CD8-positive, alpha-beta memory T cell (primary cell): ENCODE measurements at regions not wholly inside any gene's neighbourhood (a gene's known extent, or its start where the extent isn't known, plus 50 kb on each side); places are given as distances from the start of the nearest gene placed in this dataset.
"Not testable (repeated sequence)": the region's sequence is repeated elsewhere in the genome, so short reads cannot be mapped to it uniquely, and the experiment has no call there.

ENCODE experiments used
- CTCF ChIA-PET: fragments of 350-600 bp; sonication (Branson Sonifier 250); formaldehyde crosslinking; loops from one replicate; lab custom pipeline; 2021; ENCODE audit warnings: antibody characterized with exemption; lab: Charles Lee
- POLR2A ChIA-PET: fragments of 350-600 bp; sonication (Branson Sonifier 250); formaldehyde crosslinking; loops from one replicate; lab custom pipeline; 2021; ENCODE audit warnings: antibody characterized with exemption; lab: Charles Lee
- DNase-seq, 5 donors: peaks; one replicate each; pipeline versions ENCODE4 v3.0.0 to v3.0.0-alpha.2; 2020 to 2022; ENCODE audit warnings: mixed read lengths in 1 of 5
- H3K27ac ChIP-seq: one replicate; pipeline ENCODE4 v1.7.0; 2013; ENCODE audit warnings: low read depth, mild to moderate bottlenecking, low read length, moderate library complexity
- H3K27me3 ChIP-seq: 2 replicates; pipeline ENCODE4 v1.7.0; 2013; ENCODE audit warnings: low read length, mild to moderate bottlenecking; ENCODE audit not compliant: insufficient read depth, poor library complexity, severe bottlenecking
- H3K36me3 ChIP-seq: 2 replicates; pipeline ENCODE4 v1.7.0; 2013; ENCODE audit warnings: mild to moderate bottlenecking, low read length, moderate library complexity; ENCODE audit not compliant: insufficient read depth
- H3K4me1 ChIP-seq: 2 replicates; pipeline ENCODE4 v1.7.0; 2013; ENCODE audit warnings: mild to moderate bottlenecking, low read length, moderate library complexity; ENCODE audit not compliant: insufficient read depth
- H3K4me3 ChIP-seq: 2 replicates; pipeline ENCODE4 v1.7.0; 2013; ENCODE audit warnings: mild to moderate bottlenecking, low read length
- H3K9me3 ChIP-seq: 2 replicates; pipeline ENCODE4 v1.7.0; 2013; ENCODE audit warnings: mild to moderate bottlenecking, low read length
- H3K27ac Mint-ChIP-seq, 8 donors: one replicate each; pipeline ENCODE4 v1.8.0; 2020 to 2021; ENCODE audit warnings: mixed read lengths in 8 of 8, mild to moderate bottlenecking in 6 of 8, inconsistent platforms in 3 of 8, moderate library complexity in 3 of 8
- H3K27me3 Mint-ChIP-seq, 2 donors: one replicate each; pipeline ENCODE4 v1.8.0; 2020 to 2021; ENCODE audit warnings: mixed read lengths in 2 of 2, mild to moderate bottlenecking in 1 of 2, moderate library complexity in 1 of 2
- H3K36me3 Mint-ChIP-seq, 3 donors: one replicate each; pipeline ENCODE4 v1.8.0; 2020 to 2021; ENCODE audit warnings: mixed read lengths in 3 of 3, inconsistent platforms in 1 of 3, mild to moderate bottlenecking in 1 of 3
- H3K4me1 Mint-ChIP-seq, 3 donors: one replicate each; pipeline ENCODE4 v1.8.0; 2020 to 2021; ENCODE audit warnings: mixed read lengths in 3 of 3, inconsistent platforms in 1 of 3, mild to moderate bottlenecking in 1 of 3
- H3K4me3 Mint-ChIP-seq, 7 donors: one replicate each; pipeline ENCODE4 v1.8.0; 2020 to 2021; ENCODE audit warnings: mixed read lengths in 7 of 7, mild to moderate bottlenecking in 6 of 7, moderate library complexity in 4 of 7, inconsistent platforms in 2 of 7
- H3K9me3 Mint-ChIP-seq, 5 donors: one replicate each; pipeline ENCODE4 v1.8.0; 2020 to 2022; ENCODE audit warnings: mixed read lengths in 5 of 5, mild to moderate bottlenecking in 3 of 5, moderate library complexity in 2 of 5, inconsistent platforms in 1 of 5

DNA sequence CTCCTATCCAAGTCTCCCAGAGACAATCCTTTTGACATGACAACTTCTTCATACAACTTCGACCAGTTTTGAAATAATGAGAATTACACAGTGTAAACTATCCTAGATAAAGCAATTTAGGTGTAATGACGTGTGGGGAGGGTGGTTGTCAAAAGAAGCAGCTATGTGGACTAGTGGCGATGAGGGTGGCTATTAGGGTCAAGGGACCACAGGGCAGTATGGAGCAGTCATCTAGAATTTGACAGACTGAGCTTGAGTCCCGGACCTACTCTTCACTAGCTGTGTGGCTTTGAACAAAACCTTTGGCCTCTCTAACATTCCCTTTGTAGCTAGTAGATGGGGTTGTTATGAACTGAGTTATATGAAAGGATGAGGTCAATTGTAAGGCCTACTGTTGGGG, 247.1 kb downstream of the HAPSTR1 start:
- Mint-ChIP-seq H3K9me3 (peaks cover 0 to 7% (median 0%) of the 10 kb centered on the region in 5 donors), H3K27me3 (no peaks in the 10 kb centered on the region), H3K36me3 (no peaks in the 10 kb centered on the region), H3K27ac (no peak overlapping the region), H3K4me1 (no peaks in the 10 kb centered on the region), H3K4me3 (no peak overlapping the region)
- Histone ChIP-seq H3K36me3 (no peaks in the 10 kb centered on the region), H3K4me1 (no peaks in the 10 kb centered on the region), H3K9me3 (no peaks in the 10 kb centered on the region), H3K4me3 (no peak overlapping the region), H3K27ac (no peak overlapping the region), H3K27me3 (no peaks in the 10 kb centered on the region)
- no peak for DNase-seq
- ChIA-PET POLR2A (no interaction called here), CTCF (no interaction called here)

DNA sequence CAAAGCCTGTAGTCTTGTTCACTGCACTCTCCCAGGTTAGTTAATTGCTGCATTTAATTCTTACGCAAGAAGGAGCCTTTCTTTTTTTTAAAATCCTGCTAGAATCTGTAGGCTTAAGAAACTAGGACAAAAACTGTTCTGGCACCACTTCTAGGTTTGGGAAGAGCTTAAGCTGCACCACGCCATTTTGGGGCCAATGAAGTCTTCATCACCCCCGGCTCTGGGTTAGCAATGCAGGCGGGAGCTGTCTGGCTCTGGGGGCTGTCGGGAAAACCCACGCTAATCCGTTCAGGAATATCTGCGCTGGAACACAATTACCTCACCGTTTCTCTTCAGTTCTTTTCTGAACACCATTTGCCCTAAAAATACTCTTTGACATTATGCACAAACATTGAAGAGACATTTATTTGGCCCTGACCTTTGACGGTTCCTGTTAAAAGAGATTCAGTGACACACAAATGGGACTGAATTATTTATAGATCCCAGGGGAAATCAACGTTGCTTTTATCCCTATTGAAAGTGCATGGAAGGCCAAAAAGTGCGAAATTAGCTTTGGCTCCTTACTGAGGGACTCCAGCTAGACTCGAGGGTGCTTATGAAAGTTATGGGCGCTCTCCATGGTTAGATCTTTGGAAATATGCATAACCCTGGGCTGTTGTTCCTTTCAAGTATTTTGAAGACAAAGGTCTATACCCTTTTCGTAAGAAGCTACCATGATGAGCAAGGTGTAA, 249.2 kb downstream of the HAPSTR1 start:
- no peak for DNase-seq
- no peak overlapping the region for H3K27ac Mint-ChIP-seq
- H3K36me3 ChIP-seq: no peaks in the 10 kb centered on the region
- no peak overlapping the region for H3K27ac ChIP-seq
- H3K36me3 Mint-ChIP-seq: no peaks in the 10 kb centered on the region
- no peaks in the 10 kb centered on the region for H3K4me1 Mint-ChIP-seq
- no peaks in the 10 kb centered on the region for H3K9me3 ChIP-seq
- H3K27me3 Mint-ChIP-seq: no peaks in the 10 kb centered on the region
- ChIA-PET CTCF (no interaction called here), POLR2A (no interaction called here)
- no peak overlapping the region for H3K4me3 Mint-ChIP-seq
- no peak overlapping the region for H3K4me3 ChIP-seq
- H3K27me3 ChIP-seq: no peaks in the 10 kb centered on the region
- H3K9me3 Mint-ChIP-seq: peaks cover 0 to 7% (median 0%) of the 10 kb centered on the region in 5 donors
- no peaks in the 10 kb centered on the region for H3K4me1 ChIP-seq

DNA sequence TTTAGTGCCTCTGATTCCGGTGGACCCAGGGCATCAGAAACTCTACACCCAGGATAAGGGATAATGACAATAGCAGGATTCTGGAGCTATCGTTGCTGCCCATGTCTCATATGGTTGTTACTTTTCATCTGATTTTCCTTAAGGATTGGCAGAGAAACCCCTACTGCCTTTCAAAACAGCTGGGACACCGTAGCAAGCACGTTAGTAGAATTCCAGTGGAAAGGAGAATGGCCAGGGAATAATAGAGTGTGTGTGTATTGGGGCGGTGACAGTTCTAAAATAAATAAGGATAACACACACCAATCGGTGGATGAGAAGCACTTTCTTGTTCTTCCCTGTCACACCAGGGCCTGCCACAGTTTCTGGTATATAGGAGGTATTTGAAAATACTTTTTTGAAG, 251.8 kb downstream of the HAPSTR1 start:
- no peak overlapping the region for H3K4me3 Mint-ChIP-seq
- H3K36me3 Mint-ChIP-seq: no peaks in the 10 kb centered on the region
- H3K9me3 ChIP-seq: no peaks in the 10 kb centered on the region
- H3K4me1 Mint-ChIP-seq: no peaks in the 10 kb centered on the region
- no peaks in the 10 kb centered on the region for H3K36me3 ChIP-seq
- H3K9me3 Mint-ChIP-seq: peaks cover 0 to 6% (median 2%) of the 10 kb centered on the region in 5 donors
- no peaks in the 10 kb centered on the region for H3K4me1 ChIP-seq
- DNase-seq: no peak
- no peak overlapping the region for H3K27ac Mint-ChIP-seq
- H3K27ac ChIP-seq: no peak overlapping the region
- H3K4me3 ChIP-seq: no peak overlapping the region
- CTCF ChIA-PET: no interaction called here
- no peaks in the 10 kb centered on the region for H3K27me3 Mint-ChIP-seq
- H3K27me3 ChIP-seq: no peaks in the 10 kb centered on the region
- POLR2A ChIA-PET: no interaction called here

- H3K9me3 ChIP-seq: no peaks in the 10 kb centered on the region
- no peak for DNase-seq
- Mint-ChIP-seq H3K27ac (no peak overlapping the region), H3K36me3 (no peaks in the 10 kb centered on the region), H3K27me3 (no peaks in the 10 kb centered on the region), H3K9me3 (peaks cover 0 to 18% (median 13%) of the 10 kb centered on the region in 5 donors), H3K4me1 (no peaks in the 10 kb centered on the region), H3K4me3 (no peak overlapping the region)
- CTCF ChIA-PET: no interaction called here
- H3K4me1 ChIP-seq: no peaks in the 10 kb centered on the region
- no peaks in the 10 kb centered on the region for H3K36me3 ChIP-seq
- no peaks in the 10 kb centered on the region for H3K27me3 ChIP-seq
- H3K4me3 ChIP-seq: no peak overlapping the region
- POLR2A ChIA-PET: no interaction called here
- H3K27ac ChIP-seq: no peak overlapping the region
These were observed 253.1 kb downstream of the HAPSTR1 start for GRCh38 chr16:9344508-9344907.

- H3K27me3 ChIP-seq: no peaks in the 10 kb centered on the region
- ChIA-PET POLR2A (no interaction called here), CTCF (no interaction called here)
- H3K36me3 ChIP-seq: no peaks in the 10 kb centered on the region
- Mint-ChIP-seq H3K9me3 (peaks cover 0 to 23% (median 15%) of the 10 kb centered on the region in 5 donors), H3K4me3 (no peak overlapping the region), H3K36me3 (no peaks in the 10 kb centered on the region), H3K27ac (no peak overlapping the region), H3K4me1 (no peaks in the 10 kb centered on the region), H3K27me3 (no peaks in the 10 kb centered on the region)
- H3K27ac ChIP-seq: no peak overlapping the region
- no peaks in the 10 kb centered on the region for H3K9me3 ChIP-seq
- H3K4me1 ChIP-seq: no peaks in the 10 kb centered on the region
- no peak for DNase-seq
- H3K4me3 ChIP-seq: no peak overlapping the region
These were observed 253.6 kb downstream of the HAPSTR1 start for GRCh38 chr16:9345046-9345445.

DNA sequence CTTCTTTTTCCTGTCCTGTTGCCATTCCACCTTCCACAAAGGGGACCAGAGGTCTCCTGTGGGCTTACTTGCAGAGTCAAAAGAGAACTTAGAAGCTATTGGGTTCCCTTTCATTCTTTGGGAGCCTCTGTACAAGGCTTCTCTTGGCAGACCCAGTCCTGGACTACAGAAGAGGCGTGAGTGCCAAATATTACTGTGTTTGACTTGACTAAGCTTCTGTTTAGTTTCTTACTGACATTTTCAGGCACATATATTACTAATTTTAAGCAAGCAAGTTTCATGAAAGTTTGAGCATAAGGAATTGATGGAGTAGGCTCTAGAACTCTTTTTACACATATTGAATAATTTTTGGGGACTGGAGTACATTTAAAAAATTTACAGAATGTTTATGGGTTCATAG, 254.4 kb downstream of the HAPSTR1 start:
- Histone ChIP-seq H3K27ac (no peak overlapping the region), H3K36me3 (no peaks in the 10 kb centered on the region), H3K9me3 (no peaks in the 10 kb centered on the region), H3K4me1 (no peaks in the 10 kb centered on the region), H3K27me3 (no peaks in the 10 kb centered on the region), H3K4me3 (no peak overlapping the region)
- ChIA-PET CTCF (no interaction called here), POLR2A (no interaction called here)
- no peak for DNase-seq
- H3K27me3 Mint-ChIP-seq: no peaks in the 10 kb centered on the region
- H3K9me3 Mint-ChIP-seq: peaks cover 0 to 23% (median 15%) of the 10 kb centered on the region in 5 donors
- H3K27ac Mint-ChIP-seq: no peak overlapping the region
- no peak overlapping the region for H3K4me3 Mint-ChIP-seq
- no peaks in the 10 kb centered on the region for H3K36me3 Mint-ChIP-seq
- no peaks in the 10 kb centered on the region for H3K4me1 Mint-ChIP-seq

DNA sequence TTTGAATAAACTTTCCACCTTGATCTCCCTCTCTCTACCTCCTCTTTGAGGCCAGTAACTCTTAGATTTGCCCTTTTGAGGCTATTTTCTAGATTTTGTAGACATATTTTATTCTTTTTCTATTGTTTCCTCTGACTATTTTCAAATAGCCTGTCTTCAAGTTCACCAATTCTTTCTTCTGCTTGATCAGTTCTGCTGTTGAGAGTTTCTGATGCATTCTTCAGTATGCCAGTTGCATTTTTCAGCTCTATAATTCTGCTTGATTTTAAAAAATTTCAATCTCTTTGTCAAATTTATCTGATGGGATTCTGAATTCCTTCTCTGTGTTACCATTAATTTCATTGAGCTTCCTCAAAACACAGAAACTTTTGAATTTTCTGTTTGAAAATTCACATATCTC, 257.5 kb downstream of the HAPSTR1 start:
- Mint-ChIP-seq H3K27ac (no peak overlapping the region), H3K4me1 (no peaks in the 10 kb centered on the region), H3K4me3 (no peak overlapping the region), H3K36me3 (no peaks in the 10 kb centered on the region), H3K27me3 (no peaks in the 10 kb centered on the region), H3K9me3 (peaks cover 0 to 23% (median 16%) of the 10 kb centered on the region in 5 donors)
- no peaks in the 10 kb centered on the region for H3K27me3 ChIP-seq
- H3K4me3 ChIP-seq: no peak overlapping the region
- no peak for DNase-seq
- ChIA-PET POLR2A (no interaction called here), CTCF (no interaction called here)
- H3K27ac ChIP-seq: no peak overlapping the region
- no peaks in the 10 kb centered on the region for H3K9me3 ChIP-seq
- no peaks in the 10 kb centered on the region for H3K4me1 ChIP-seq
- no peaks in the 10 kb centered on the region for H3K36me3 ChIP-seq

GRCh38 chr16:9349373-9349960, 258.0 kb downstream of the HAPSTR1 start:
- H3K9me3 ChIP-seq, CTCF ChIA-PET, H3K4me3 ChIP-seq, H3K27me3 Mint-ChIP-seq, H3K27ac ChIP-seq, H3K36me3 ChIP-seq, H3K4me1 Mint-ChIP-seq, H3K36me3 Mint-ChIP-seq, POLR2A ChIA-PET, DNase-seq, H3K4me3 Mint-ChIP-seq, H3K27me3 ChIP-seq, H3K27ac Mint-ChIP-seq, H3K4me1 ChIP-seq: not testable (repeated sequence)
- peaks cover 0 to 23% (median 15%) of the 10 kb centered on the region in 5 donors for H3K9me3 Mint-ChIP-seq
